Spleen (tissue), 7 donors: ENCODE measurements at regions not wholly inside any gene's neighbourhood (a gene's known extent, or its start where the extent isn't known, plus 50 kb on each side); places are given as distances from the start of the nearest gene placed in this dataset.

Experiments
- POLR2A ChIP-seq, 3 donors: fragments of 450-650 bp; IDR thresholded peaks; one replicate each; pipeline ENCODE4 v1.5.1; 2017; ENCODE audit warnings: antibody characterized with exemption in 3 of 3, mild to moderate bottlenecking in 1 of 3
- TF ChIP-seq, protein P1 (sequence below), 11 experiments: fragments of 200-600 bp in 7 of 11; fragments of 450-650 bp in 4 of 11; sonication (generic) in 4 of 11; IDR thresholded peaks in 8 of 11; conservative IDR thresholded peaks in 3 of 11; 1 replicate in 7 of 11; 2 replicates in 4 of 11; pipeline versions ENCODE4 v1.4.0 to v1.8.0; 2016 to 2021; ENCODE audit warnings: antibody characterized with exemption in 11 of 11, inconsistent platforms in 4 of 11, mild to moderate bottlenecking in 1 of 11
- donor health status: DM: no; HTN: no; CAD: no; lungs with moderate emphysema.
- donor health status: DM: no; HTN: no; CAD: no.
- donor health status: DM: no; HTN: no; CAD: no.

- TF ChIP-seq, protein P1, sequence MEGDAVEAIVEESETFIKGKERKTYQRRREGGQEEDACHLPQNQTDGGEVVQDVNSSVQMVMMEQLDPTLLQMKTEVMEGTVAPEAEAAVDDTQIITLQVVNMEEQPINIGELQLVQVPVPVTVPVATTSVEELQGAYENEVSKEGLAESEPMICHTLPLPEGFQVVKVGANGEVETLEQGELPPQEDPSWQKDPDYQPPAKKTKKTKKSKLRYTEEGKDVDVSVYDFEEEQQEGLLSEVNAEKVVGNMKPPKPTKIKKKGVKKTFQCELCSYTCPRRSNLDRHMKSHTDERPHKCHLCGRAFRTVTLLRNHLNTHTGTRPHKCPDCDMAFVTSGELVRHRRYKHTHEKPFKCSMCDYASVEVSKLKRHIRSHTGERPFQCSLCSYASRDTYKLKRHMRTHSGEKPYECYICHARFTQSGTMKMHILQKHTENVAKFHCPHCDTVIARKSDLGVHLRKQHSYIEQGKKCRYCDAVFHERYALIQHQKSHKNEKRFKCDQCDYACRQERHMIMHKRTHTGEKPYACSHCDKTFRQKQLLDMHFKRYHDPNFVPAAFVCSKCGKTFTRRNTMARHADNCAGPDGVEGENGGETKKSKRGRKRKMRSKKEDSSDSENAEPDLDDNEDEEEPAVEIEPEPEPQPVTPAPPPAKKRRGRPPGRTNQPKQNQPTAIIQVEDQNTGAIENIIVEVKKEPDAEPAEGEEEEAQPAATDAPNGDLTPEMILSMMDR (IDR thresholded peaks at IDR 0.05 in 8 of 11, conservative IDR thresholded peaks at IDR 0.05 in 3 of 11): no peak
- TF ChIP-seq POLR2A (IDR thresholded peaks at IDR 0.05): no peak
Measured at GRCh38 chr7:81339946-81340345, 421.1 kb upstream of the SEMA3C start.
